Stomach (tissue), 4 donors: ENCODE measurements at regions not wholly inside any gene's neighbourhood (a gene's known extent, or its start where the extent isn't known, plus 50 kb on each side); places are given as distances from the start of the nearest gene placed in this dataset.

ENCODE experiments used
- EP300 ChIP-seq: sonication (generic); formaldehyde crosslinking; IDR thresholded peaks from one replicate; pipeline ENCODE4 v1.6.1; 2017; ENCODE audit warnings: antibody characterized with exemption
- POLR2A ChIP-seq, 4 donors: fragments of 450-650 bp; IDR thresholded peaks; one replicate each; pipeline ENCODE4 v1.6.1; 2016; ENCODE audit warnings: antibody characterized with exemption in 4 of 4, control low read depth in 2 of 4, mild to moderate bottlenecking in 1 of 4, moderate library complexity in 1 of 4
- POLR2AphosphoS5 ChIP-seq, 3 donors: sonication (generic); formaldehyde crosslinking; IDR thresholded peaks; one replicate each; pipeline ENCODE4 v1.6.1; 2016; ENCODE audit warnings: antibody characterized with exemption in 3 of 3
- TF ChIP-seq, protein P1 (sequence below), 7 experiments: fragments of 450-650 bp in 4 of 7; fragments of 200-600 bp in 3 of 7; sonication (generic) in 3 of 7; IDR thresholded peaks; one replicate each; pipeline ENCODE4 v1.5.1; 2016 to 2019; ENCODE audit warnings: antibody characterized with exemption in 7 of 7, control low read depth in 2 of 7, mild to moderate bottlenecking in 1 of 7

DNA sequence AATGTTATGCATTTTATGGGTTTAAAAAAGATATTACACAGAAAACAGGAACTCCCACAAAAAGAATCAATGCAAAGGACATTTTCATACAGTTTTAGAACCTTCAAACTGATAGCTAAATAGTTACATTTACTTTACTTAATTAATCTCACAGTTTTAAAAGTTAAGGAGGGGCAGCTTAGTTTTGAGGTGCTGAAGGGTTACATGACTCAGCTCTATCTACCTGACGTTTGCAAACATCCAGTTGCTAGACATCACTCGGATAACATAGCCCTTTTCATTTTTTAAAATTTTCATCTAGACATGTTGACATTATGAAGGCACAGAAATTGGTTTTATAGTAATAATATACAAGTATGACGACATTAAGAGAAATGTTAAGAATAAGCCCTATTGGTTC lies 53.7 kb upstream of the HSD17B12 start:
- TF ChIP-seq, protein P1, sequence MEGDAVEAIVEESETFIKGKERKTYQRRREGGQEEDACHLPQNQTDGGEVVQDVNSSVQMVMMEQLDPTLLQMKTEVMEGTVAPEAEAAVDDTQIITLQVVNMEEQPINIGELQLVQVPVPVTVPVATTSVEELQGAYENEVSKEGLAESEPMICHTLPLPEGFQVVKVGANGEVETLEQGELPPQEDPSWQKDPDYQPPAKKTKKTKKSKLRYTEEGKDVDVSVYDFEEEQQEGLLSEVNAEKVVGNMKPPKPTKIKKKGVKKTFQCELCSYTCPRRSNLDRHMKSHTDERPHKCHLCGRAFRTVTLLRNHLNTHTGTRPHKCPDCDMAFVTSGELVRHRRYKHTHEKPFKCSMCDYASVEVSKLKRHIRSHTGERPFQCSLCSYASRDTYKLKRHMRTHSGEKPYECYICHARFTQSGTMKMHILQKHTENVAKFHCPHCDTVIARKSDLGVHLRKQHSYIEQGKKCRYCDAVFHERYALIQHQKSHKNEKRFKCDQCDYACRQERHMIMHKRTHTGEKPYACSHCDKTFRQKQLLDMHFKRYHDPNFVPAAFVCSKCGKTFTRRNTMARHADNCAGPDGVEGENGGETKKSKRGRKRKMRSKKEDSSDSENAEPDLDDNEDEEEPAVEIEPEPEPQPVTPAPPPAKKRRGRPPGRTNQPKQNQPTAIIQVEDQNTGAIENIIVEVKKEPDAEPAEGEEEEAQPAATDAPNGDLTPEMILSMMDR (IDR thresholded peaks at IDR 0.05), result no peak
- TF ChIP-seq POLR2A (IDR thresholded peaks at IDR 0.05) (no peak), EP300 (no peak), POLR2AphosphoS5 (IDR thresholded peaks at IDR 0.05) (no peak)
